Hematopoietic multipotent progenitor cell treated with erythropoietin and hydrocortisone succinate and interleukin-3 and kit ligand, for 17 days (in vitro differentiated cells): ENCODE measurements at regions not wholly inside any gene's neighbourhood (a gene's known extent, or its start where the extent isn't known, plus 50 kb on each side); places are given as distances from the start of the nearest gene placed in this dataset.

Source experiments
- DNase-seq: peaks from one replicate; pipeline ENCODE4 v3.0.0-alpha.2; 2015; ENCODE audit warnings: low spot score

- no peak for DNase-seq
Measured at GRCh38 chr6:145329257-145329656, 406.1 kb downstream of the EPM2A start.

- DNase-seq, result no peak
Measured at GRCh38 chr6:145331066-145331465, 404.3 kb downstream of the EPM2A start.

- no peak for DNase-seq
Measured at GRCh38 chr6:145332011-145332410, 403.3 kb downstream of the EPM2A start.

- no peak for DNase-seq
Measured at GRCh38 chr6:145336119-145336518, 399.2 kb downstream of the EPM2A start.

GRCh38 chr6:145339089-145339488, 396.2 kb downstream of the EPM2A start:
- DNase-seq, result no peak

GRCh38 chr6:145340256-145340655, 395.1 kb downstream of the EPM2A start:
- no peak for DNase-seq

- no peak for DNase-seq
Measured at GRCh38 chr6:145345094-145345493, 390.2 kb downstream of the EPM2A start.

GRCh38 chr6:145347216-145347615, 388.1 kb downstream of the EPM2A start:
- no peak for DNase-seq

- no peak for DNase-seq
Measured at GRCh38 chr6:145349950-145350510, 385.3 kb downstream of the EPM2A start.

GRCh38 chr6:145350928-145351327, 384.4 kb downstream of the EPM2A start:
- DNase-seq, result no peak

- DNase-seq, result no peak
Measured at GRCh38 chr6:145352382-145353080, 382.8 kb downstream of the EPM2A start.

- DNase-seq, result no peak
Measured at GRCh38 chr6:145360865-145361264, 374.5 kb downstream of the EPM2A start.

GRCh38 chr6:145367149-145367548, 368.2 kb downstream of the EPM2A start:
- no peak for DNase-seq

- no peak for DNase-seq
Measured at GRCh38 chr6:145368075-145368474, 367.2 kb downstream of the EPM2A start.

GRCh38 chr6:145370559-145370958, 364.8 kb downstream of the EPM2A start:
- DNase-seq, result no peak

GRCh38 chr6:145372671-145373151, 362.6 kb downstream of the EPM2A start:
- no peak for DNase-seq

- DNase-seq, result no peak
Measured at GRCh38 chr6:145373826-145374225, 361.5 kb downstream of the EPM2A start.

- no peak for DNase-seq
Measured at GRCh38 chr6:145374570-145374969, 360.8 kb downstream of the EPM2A start.

GRCh38 chr6:145375502-145375901, 359.8 kb downstream of the EPM2A start:
- no peak for DNase-seq

GRCh38 chr6:145380186-145380585, 355.1 kb downstream of the EPM2A start:
- DNase-seq, result no peak

GRCh38 chr6:145381941-145382340, 353.4 kb downstream of the EPM2A start:
- no peak for DNase-seq

- DNase-seq, result no peak
Measured at GRCh38 chr6:145383428-145383827, 351.9 kb downstream of the EPM2A start.

GRCh38 chr6:145384503-145384902, 350.8 kb downstream of the EPM2A start:
- no peak for DNase-seq

- DNase-seq, result no peak
Measured at GRCh38 chr6:145396499-145396898, 338.8 kb downstream of the EPM2A start.
